WTC11 (cell line): ENCODE measurements at regions not wholly inside any gene's neighbourhood (a gene's known extent, or its start where the extent isn't known, plus 50 kb on each side); places are given as distances from the start of the nearest gene placed in this dataset.

Experiments used
- ATAC-seq: fragments of 200-7000 bp; cut with Tn5 transposase; 2 replicates; pipeline ENCODE4 v1.10.0; 2021; ENCODE audit warnings: mild to moderate bottlenecking, moderate library complexity
- CTCF ChIA-PET: fragments of 300-600 bp; sonication (Branson Sonifier 250); formaldehyde crosslinking; loops from one replicate; lab custom pipeline; 2021; ENCODE audit warnings: antibody characterized with exemption; lab: Charles Lee
- POLR2A ChIA-PET: fragments of 350-600 bp; sonication (Branson Sonifier 250); formaldehyde crosslinking; loops from one replicate; lab custom pipeline; 2021; ENCODE audit warnings: antibody characterized with exemption; lab: Charles Lee
- DNase-seq: peaks from one replicate; pipeline ENCODE4 v3.0.0; 2021; ENCODE audit warnings: low spot score
- H3K27ac Mint-ChIP-seq: 2 replicates; pipeline ENCODE4 v1.8.0; 2021; ENCODE audit warnings: mixed read lengths
- H3K27me3 Mint-ChIP-seq: 2 replicates; pipeline ENCODE4 v1.8.0; 2021; ENCODE audit warnings: low read depth, mild to moderate bottlenecking, moderate library complexity, mixed read lengths
- H3K36me3 Mint-ChIP-seq: 2 replicates; pipeline ENCODE4 v1.8.0; 2021; ENCODE audit warnings: mixed read lengths
- H3K4me1 Mint-ChIP-seq: 2 replicates; pipeline ENCODE4 v1.8.0; 2022; ENCODE audit warnings: mixed read lengths
- H3K4me3 Mint-ChIP-seq: 2 replicates; pipeline ENCODE4 v1.8.0; 2021; ENCODE audit warnings: mild to moderate bottlenecking, moderate library complexity, mixed read lengths
- H3K9me3 Mint-ChIP-seq: 2 replicates; pipeline ENCODE4 v1.8.0; 2021; ENCODE audit warnings: mixed read lengths
- AR ChIP-seq: fragments of 250-450 bp; sonication (Bioruptor Pico); IDR thresholded peaks from 2 replicates; pipeline ENCODE4 v1.9.0; 2021; ENCODE audit warnings: mild to moderate bottlenecking
- ATF2 ChIP-seq: sonication (generic); formaldehyde crosslinking; IDR thresholded peaks from 2 replicates; pipeline ENCODE4 v1.8.1; 2022; ENCODE audit warnings: low read depth, missing genetic modification reagents, borderline replicate concordance
- E2F4 ChIP-seq: sonication (generic); formaldehyde crosslinking; IDR thresholded peaks from 2 replicates; pipeline ENCODE4 v1.8.1; 2022; ENCODE audit warnings: low read depth, mild to moderate bottlenecking, moderate library complexity, missing genetic modification reagents, borderline replicate concordance
- ERG ChIP-seq: fragments of 250-450 bp; sonication (Bioruptor Pico); IDR thresholded peaks from 2 replicates; pipeline ENCODE4 v1.8.0; 2021; ENCODE audit warnings: mild to moderate bottlenecking
- GABPB1 ChIP-seq: sonication (generic); formaldehyde crosslinking; IDR thresholded peaks from 2 replicates; pipeline ENCODE4 v1.8.1; 2023; ENCODE audit warnings: mild to moderate bottlenecking, missing genetic modification reagents
- HMGA2 ChIP-seq: fragments of 250-450 bp; sonication (Bioruptor Pico); IDR thresholded peaks from 2 replicates; pipeline ENCODE4 v1.4.0; 2021; ENCODE audit warnings: mild to moderate bottlenecking, moderate library complexity
- HMGXB4 ChIP-seq: sonication (generic); formaldehyde crosslinking; IDR thresholded peaks from 2 replicates; pipeline ENCODE4 v1.8.1; 2023; ENCODE audit warnings: mild to moderate bottlenecking, moderate library complexity, missing genetic modification reagents
- KAT7 ChIP-seq: sonication (generic); formaldehyde crosslinking; IDR thresholded peaks from 2 replicates; pipeline ENCODE4 v1.8.1; 2023; ENCODE audit warnings: missing genetic modification reagents, mild to moderate bottlenecking, borderline replicate concordance
- MXD4 ChIP-seq: fragments of 250-450 bp; sonication (Bioruptor Pico); IDR thresholded peaks from 2 replicates; pipeline ENCODE4 v1.8.0; 2021; ENCODE audit warnings: mild to moderate bottlenecking, moderate library complexity, borderline replicate concordance
- MYBL2 ChIP-seq: sonication (generic); formaldehyde crosslinking; IDR thresholded peaks from 2 replicates; pipeline ENCODE4 v1.8.1; 2023; ENCODE audit warnings: mild to moderate bottlenecking, moderate library complexity, missing genetic modification reagents
- PREB ChIP-seq: sonication (generic); formaldehyde crosslinking; IDR thresholded peaks from 2 replicates; pipeline ENCODE4 v1.8.1; 2022; ENCODE audit warnings: mild to moderate bottlenecking, missing genetic modification reagents, moderate library complexity, borderline replicate concordance
- TCF7 ChIP-seq: sonication (generic); formaldehyde crosslinking; IDR thresholded peaks from 2 replicates; pipeline ENCODE4 v1.8.0; 2022; ENCODE audit warnings: mild to moderate bottlenecking, low read depth, missing genetic modification reagents, moderate library complexity
- TP53 ChIP-seq: sonication (generic); formaldehyde crosslinking; IDR thresholded peaks from 2 replicates; pipeline ENCODE4 v1.8.1; 2023; ENCODE audit warnings: mild to moderate bottlenecking, missing genetic modification reagents
- ZNF425 ChIP-seq: fragments of 250-450 bp; sonication (Bioruptor Pico); conservative IDR thresholded peaks from 2 replicates; pipeline ENCODE4 v1.9.0; 2021; ENCODE audit warnings: mild to moderate bottlenecking
- ZNF532 ChIP-seq: fragments of 250-450 bp; sonication (Bioruptor Pico); IDR thresholded peaks from 2 replicates; pipeline ENCODE4 v1.9.0; 2021; ENCODE audit warnings: mild to moderate bottlenecking, borderline replicate concordance
- ZNF671 ChIP-seq: fragments of 250-450 bp; sonication (Bioruptor Pico); IDR thresholded peaks from 2 replicates; pipeline ENCODE4 v1.8.0; 2021; ENCODE audit warnings: mild to moderate bottlenecking
- ZSCAN18 ChIP-seq: fragments of 250-450 bp; sonication (Bioruptor Pico); IDR thresholded peaks from 2 replicates; pipeline ENCODE4 v2.1.2; 2022; ENCODE audit warnings: mild to moderate bottlenecking, moderate library complexity

- TF ChIP-seq ZNF532 = no peak
- no peak for TF ChIP-seq MYBL2 (CRISPR knock-in tag)
- no peak for TF ChIP-seq E2F4 (CRISPR knock-in tag)
Measured at GRCh38 chr6:9007027-9007426, 571.7 kb upstream of the SLC35B3 start (continued).

GRCh38 chr6:9002833-9003232 is 567.5 kb upstream of the SLC35B3 start:
- no peak overlapping the region for H3K27ac Mint-ChIP-seq
- H3K4me3 Mint-ChIP-seq = no peak overlapping the region
- POLR2A ChIA-PET = no interaction called here
- no peaks in the 10 kb centered on the region for H3K27me3 Mint-ChIP-seq
- H3K36me3 Mint-ChIP-seq = no peaks in the 10 kb centered on the region
- CTCF ChIA-PET = no interaction called here
- no peaks in the 10 kb centered on the region for H3K9me3 Mint-ChIP-seq
- H3K4me1 Mint-ChIP-seq = no peaks in the 10 kb centered on the region
- DNase-seq (no peak), ATAC-seq (no peak)
- no peak for TF ChIP-seq GABPB1 (CRISPR knock-in tag)
- TF ChIP-seq TCF7 (CRISPR knock-in tag) = no peak
- TF ChIP-seq AR (CRISPR knock-in tag) = no peak
- no peak for TF ChIP-seq KAT7 (CRISPR knock-in tag)
- no peak for TF ChIP-seq ZNF425 (CRISPR knock-in tag)
- no peak for TF ChIP-seq ERG (CRISPR knock-in tag)
- TF ChIP-seq HMGXB4 (CRISPR knock-in tag) = no peak
- no peak for TF ChIP-seq TP53 (CRISPR knock-in tag)
- TF ChIP-seq MXD4 (CRISPR knock-in tag) = no peak
- TF ChIP-seq ZNF671 = no peak
- no peak for TF ChIP-seq ZSCAN18 (CRISPR knock-in tag)
- TF ChIP-seq PREB (CRISPR knock-in tag) = no peak
- no peak for TF ChIP-seq ATF2 (CRISPR knock-in tag)
- TF ChIP-seq HMGA2 (CRISPR knock-in tag) = no peak
